Amniotic stem cell (primary cell): ENCODE measurements at regions not wholly inside any gene's neighbourhood (a gene's known extent, or its start where the extent isn't known, plus 50 kb on each side); places are given as distances from the start of the nearest gene placed in this dataset.
"Not testable (repeated sequence)": the region's sequence is repeated elsewhere in the genome, so short reads cannot be mapped to it uniquely, and the experiment has no call there.

Source experiments
- DNase-seq: peaks from one replicate; lab custom pipeline; 2025; lab: John Stamatoyannopoulos, UW

GRCh38 chr7:36065563-36066342, 87.3 kb upstream of the EEPD1 start:
- not testable (repeated sequence) for DNase-seq

DNA sequence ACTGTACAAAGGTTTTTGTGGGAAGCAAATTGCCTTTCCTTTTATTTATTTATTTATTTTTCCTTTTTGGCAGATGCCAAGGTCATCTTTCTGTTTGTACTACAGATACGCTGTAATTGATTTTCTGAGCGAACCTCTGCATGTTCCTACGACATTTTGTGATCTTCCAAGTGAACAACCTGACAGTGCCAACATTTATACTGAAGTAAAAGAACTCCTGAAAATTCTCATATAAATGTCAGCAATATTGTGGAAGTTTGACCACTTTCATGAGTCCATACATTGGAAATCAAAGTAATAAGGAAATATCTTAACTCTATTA, 86.8 kb upstream of the EEPD1 start:
- no peak for DNase-seq

- DNase-seq = no peak
Measured at GRCh38 chr7:36070230-36070629, 82.8 kb upstream of the EEPD1 start.

DNA sequence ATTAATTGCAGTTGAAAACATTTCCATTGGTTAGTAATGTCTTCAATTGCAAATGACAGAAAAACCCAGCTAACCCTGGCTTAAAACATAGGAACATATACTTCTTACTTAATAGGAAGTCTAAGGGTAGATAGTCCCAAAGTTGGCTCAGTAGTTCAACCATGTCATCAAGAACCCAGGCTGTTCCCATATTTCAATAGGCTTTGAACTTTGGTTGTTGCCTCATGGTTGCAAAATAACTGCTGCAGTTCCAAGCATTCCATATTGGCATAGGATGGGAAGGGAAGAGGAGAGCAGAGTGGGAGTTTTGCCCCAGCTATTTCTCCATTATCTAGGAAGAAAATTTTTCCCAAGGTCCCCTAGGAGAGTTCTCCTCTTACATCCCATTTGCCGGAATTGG, 81.4 kb upstream of the EEPD1 start:
- no peak for DNase-seq

GRCh38 chr7:36072620-36073019, 80.4 kb upstream of the EEPD1 start:
- DNase-seq = no peak

- DNase-seq = no peak
Measured at GRCh38 chr7:36075561-36075960, 77.5 kb upstream of the EEPD1 start.

- no peak for DNase-seq
Measured at GRCh38 chr7:36076074-36076473, 77.0 kb upstream of the EEPD1 start.

- DNase-seq = no peak
Measured at GRCh38 chr7:36078816-36079360, 74.2 kb upstream of the EEPD1 start.

DNA sequence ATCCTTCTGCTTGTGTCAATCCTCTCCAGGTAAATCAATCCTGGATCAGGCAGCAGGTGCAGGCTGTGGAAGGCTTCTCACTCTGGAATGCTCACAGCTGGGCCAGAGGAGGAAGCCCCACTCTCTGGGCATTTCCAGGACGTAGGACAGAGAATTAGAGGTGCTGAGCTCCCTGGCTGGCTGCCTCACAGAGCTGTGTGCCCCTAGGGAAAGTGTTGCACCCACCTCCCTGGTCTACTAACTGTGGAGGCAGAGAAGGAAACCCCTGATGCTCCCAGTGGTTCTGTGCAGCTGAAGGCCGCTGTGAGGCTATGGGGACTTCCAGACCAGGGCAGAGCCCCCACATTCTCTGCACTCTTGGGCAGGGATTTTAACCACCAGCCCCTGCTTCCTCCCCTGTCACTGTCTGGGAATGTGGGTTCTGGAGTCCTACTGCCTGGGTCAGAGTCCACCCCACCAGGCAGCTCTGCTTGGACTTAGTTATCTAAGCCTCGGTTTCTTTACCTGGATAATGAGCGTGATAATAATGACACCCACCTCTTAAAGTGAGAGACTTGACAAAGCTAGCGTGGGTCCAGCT, 73.5 kb upstream of the EEPD1 start:
- DNase-seq = no peak

DNA sequence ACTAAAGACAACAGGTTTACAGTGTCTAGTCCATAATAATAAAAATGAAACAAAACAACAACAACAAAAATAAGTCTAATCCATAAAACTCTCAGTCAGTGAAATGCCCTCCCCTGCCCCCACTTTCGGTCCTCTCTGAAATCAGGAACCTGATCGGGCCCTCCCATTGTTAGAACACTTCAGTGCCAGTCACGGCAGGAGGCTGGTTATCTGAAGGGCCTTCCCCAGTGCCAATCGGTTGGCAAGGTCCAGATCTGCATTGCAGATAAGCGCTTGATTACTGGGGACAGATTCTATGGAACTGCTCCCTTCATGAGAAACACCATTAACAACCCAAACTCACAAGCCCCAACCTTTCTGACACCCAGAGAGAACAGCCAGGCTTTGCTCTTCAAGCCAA, 72.2 kb upstream of the EEPD1 start:
- DNase-seq = no peak

GRCh38 chr7:36082216-36082615, 70.8 kb upstream of the EEPD1 start:
- no peak for DNase-seq

GRCh38 chr7:36082910-36083309, 70.1 kb upstream of the EEPD1 start:
- DNase-seq = no peak

GRCh38 chr7:36083626-36084380, 69.3 kb upstream of the EEPD1 start:
- DNase-seq = no peak

GRCh38 chr7:36084485-36085091, 68.5 kb upstream of the EEPD1 start:
- DNase-seq = no peak

DNA sequence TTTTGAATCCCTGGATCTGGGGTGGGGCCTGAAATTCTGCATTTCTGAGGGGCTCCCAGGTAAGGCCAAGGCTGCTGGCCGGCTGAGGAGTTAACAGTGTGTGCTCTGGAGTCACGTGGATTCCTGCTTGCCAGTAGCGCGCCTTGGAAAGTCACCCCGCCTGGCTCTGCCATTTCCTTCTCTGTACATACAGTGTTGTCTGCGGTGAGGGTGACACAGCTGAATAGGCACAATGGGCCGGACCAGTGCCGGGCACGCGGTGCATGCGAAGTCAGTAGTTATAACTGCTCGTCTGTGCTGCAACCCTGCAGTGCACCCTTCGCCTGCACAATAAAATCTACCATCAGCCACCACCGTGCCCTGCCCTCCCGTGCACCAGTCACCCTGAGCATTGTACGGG, 68.0 kb upstream of the EEPD1 start:
- no peak for DNase-seq

DNA sequence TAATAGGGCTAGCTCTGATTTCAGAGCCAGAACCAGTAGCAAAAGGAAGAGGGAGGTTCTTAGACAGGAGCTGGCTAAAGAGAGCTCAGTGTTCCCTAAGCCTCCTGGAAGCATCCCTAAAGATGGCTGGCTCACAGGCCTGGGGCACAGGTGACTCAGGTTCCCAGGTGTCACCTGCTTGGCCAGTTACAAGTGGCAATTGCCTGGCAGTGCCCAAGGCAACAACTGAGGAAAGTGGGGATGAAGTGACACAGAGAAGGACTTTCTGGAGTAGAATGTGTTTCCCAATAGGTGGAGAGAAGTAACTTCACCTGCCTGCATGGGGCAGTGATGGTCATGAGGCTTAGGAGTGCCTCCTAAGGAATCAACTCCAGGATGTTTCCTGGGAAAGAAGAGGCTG, 66.5 kb upstream of the EEPD1 start:
- DNase-seq = no peak

- DNase-seq = no peak
Measured at GRCh38 chr7:36088553-36088952, 64.5 kb upstream of the EEPD1 start.

GRCh38 chr7:36088966-36089365, 64.1 kb upstream of the EEPD1 start:
- DNase-seq = no peak

DNA sequence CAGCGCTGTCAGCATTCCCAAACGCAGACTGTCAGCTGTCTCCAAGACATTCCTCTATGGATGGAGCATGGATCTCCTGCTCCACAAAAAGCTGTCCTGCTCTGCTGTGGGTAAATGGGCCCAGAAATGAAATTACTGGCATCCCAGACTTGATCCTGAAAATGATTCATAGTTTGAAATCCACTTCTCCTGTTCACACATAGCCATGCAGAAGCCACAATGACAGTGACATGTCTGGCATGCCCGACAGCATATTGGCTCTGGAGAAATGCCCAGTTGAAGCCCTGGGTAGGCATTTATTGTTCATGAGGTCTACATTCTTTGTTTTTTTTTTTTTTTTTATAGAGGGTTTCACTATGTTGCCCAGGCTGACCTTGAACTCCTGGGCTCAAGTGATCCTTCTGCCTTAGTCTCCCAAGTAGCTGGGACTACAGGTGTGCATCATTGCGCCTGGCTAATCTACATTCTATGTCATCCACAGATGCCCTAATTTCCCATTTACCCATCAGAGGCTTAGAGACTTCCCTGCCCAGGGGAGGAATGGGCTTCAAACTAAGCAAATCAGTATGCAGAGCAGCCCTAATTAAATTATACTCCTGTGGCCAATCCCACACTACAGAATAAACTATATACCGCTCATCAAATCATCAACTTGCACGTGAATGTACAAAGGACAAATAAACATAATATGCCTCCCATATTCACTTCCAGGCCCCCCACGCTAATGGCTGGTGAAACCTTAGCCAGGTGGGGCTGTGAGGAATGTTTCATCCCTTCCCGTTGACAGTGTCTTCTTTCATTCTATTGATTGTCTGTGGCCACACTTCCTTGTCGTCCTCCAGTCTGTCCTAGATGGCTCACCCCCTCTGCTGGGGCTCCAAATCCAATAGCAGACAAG, 61.8 kb upstream of the EEPD1 start:
- no peak for DNase-seq

DNA sequence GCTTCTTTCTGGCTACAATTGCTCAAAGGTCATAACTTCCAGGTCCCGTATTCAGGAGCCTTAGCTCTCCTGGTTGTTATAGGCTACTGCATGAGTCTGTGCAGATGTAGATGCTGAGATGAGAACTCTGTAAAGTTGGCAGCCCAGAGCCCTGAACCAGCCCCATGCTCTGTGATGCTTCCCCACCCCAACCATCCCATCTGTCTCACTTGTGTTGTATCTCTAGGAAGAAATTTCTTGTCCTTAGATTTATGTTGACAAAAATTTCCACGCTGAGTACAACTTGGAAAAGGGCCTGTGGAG, 61.2 kb upstream of the EEPD1 start:
- no peak for DNase-seq

GRCh38 chr7:36092221-36092771, 60.8 kb upstream of the EEPD1 start:
- no peak for DNase-seq
